Activated CD8-positive, alpha-beta T cell treated with anti-CD3 and anti-CD28 coated beads for 36 hours (primary cell): ENCODE measurements at regions not wholly inside any gene's neighbourhood (a gene's known extent, or its start where the extent isn't known, plus 50 kb on each side); places are given as distances from the start of the nearest gene placed in this dataset.

ENCODE experiments used
- ATAC-seq: fragments of 200-7000 bp; cut with Tn5 transposase; one replicate; pipeline ENCODE4 v1.10.0; 2021; ENCODE audit warnings: mild to moderate bottlenecking, moderate library complexity
- CTCF ChIA-PET: fragments of 350-600 bp; sonication (Branson Sonifier 250); formaldehyde crosslinking; loops from one replicate; lab custom pipeline; 2021; ENCODE audit warnings: antibody characterized with exemption; lab: Charles Lee
- POLR2A ChIA-PET: fragments of 350-600 bp; sonication (Branson Sonifier 250); formaldehyde crosslinking; loops from one replicate; lab custom pipeline; 2021; ENCODE audit warnings: antibody characterized with exemption; lab: Charles Lee
- DNase-seq: peaks from one replicate; pipeline ENCODE4 v3.0.0-alpha.2; 2020
- H3K27ac Mint-ChIP-seq: one replicate; pipeline ENCODE4 v1.8.0; 2021; ENCODE audit warnings: mild to moderate bottlenecking, mixed read lengths
- H3K27me3 Mint-ChIP-seq: one replicate; pipeline ENCODE4 v1.8.0; 2021; ENCODE audit warnings: mixed read lengths
- H3K36me3 Mint-ChIP-seq: one replicate; pipeline ENCODE4 v1.8.0; 2021; ENCODE audit warnings: low read depth, mixed read lengths
- H3K4me1 Mint-ChIP-seq: one replicate; pipeline ENCODE4 v1.8.0; 2021; ENCODE audit warnings: low read depth, mixed read lengths
- H3K4me3 Mint-ChIP-seq: one replicate; pipeline ENCODE4 v1.8.0; 2021; ENCODE audit warnings: mild to moderate bottlenecking, moderate library complexity, mixed read lengths
- H3K9me3 Mint-ChIP-seq: one replicate; pipeline ENCODE4 v1.8.0; 2021; ENCODE audit warnings: mixed read lengths
- CTCF ChIP-seq: fragments of 200-600 bp; IDR thresholded peaks from one replicate; pipeline ENCODE4 v1.8.0; 2022; ENCODE audit warnings: antibody characterized with exemption, mild to moderate bottlenecking
- intact Hi-C: fragments of 100-400 bp; cut with micrococcal nuclease; formaldehyde crosslinking; loops from one replicate; pipeline ENCODE4 v1.10.0; 2022

GRCh38 chr22:47540011-47540410, 777.6 kb downstream of the TBC1D22A start:
- intact Hi-C loops = no loop called here
- no peak for ATAC-seq
- ChIA-PET CTCF (no interaction called here), POLR2A (no interaction called here)
- no peak for TF ChIP-seq CTCF
- Mint-ChIP-seq H3K27ac (no peak overlapping the region), H3K36me3 (no peaks in the 10 kb centered on the region), H3K9me3 (peaks cover 3% of the 10 kb centered on the region), H3K27me3 (peaks cover 2% of the 10 kb centered on the region), H3K4me3 (no peak overlapping the region), H3K4me1 (no peaks in the 10 kb centered on the region)
- DNase-seq = no peak

- DNase-seq = no peak
- POLR2A ChIA-PET = no interaction called here
- Mint-ChIP-seq H3K9me3 (peaks cover 3% of the 10 kb centered on the region), H3K27ac (no peak overlapping the region), H3K27me3 (peaks cover 2% of the 10 kb centered on the region), H3K4me3 (no peak overlapping the region), H3K4me1 (no peaks in the 10 kb centered on the region), H3K36me3 (no peaks in the 10 kb centered on the region)
- TF ChIP-seq CTCF = no peak
- no peak for ATAC-seq
- CTCF ChIA-PET = no interaction called here
- intact Hi-C loops = no loop called here
Measured at GRCh38 chr22:47539374-47539773, 776.9 kb downstream of the TBC1D22A start.

- ATAC-seq (no peak), DNase-seq (no peak)
- no peaks in the 10 kb centered on the region for H3K36me3 Mint-ChIP-seq
- intact Hi-C loops = no loop called here
- peaks cover 3% of the 10 kb centered on the region for H3K9me3 Mint-ChIP-seq
- ChIA-PET POLR2A (no interaction called here), CTCF (no interaction called here)
- no peak overlapping the region for H3K4me3 Mint-ChIP-seq
- H3K27ac Mint-ChIP-seq = no peak overlapping the region
- H3K27me3 Mint-ChIP-seq = peaks cover 2% of the 10 kb centered on the region
- no peak for TF ChIP-seq CTCF
- no peaks in the 10 kb centered on the region for H3K4me1 Mint-ChIP-seq
Measured at GRCh38 chr22:47535681-47536080, 773.2 kb downstream of the TBC1D22A start.

GRCh38 chr22:47534804-47535410, 772.5 kb downstream of the TBC1D22A start:
- DNase-seq = no peak
- intact Hi-C loops = no loop called here
- peaks cover 3% of the 10 kb centered on the region for H3K9me3 Mint-ChIP-seq
- ChIA-PET CTCF (no interaction called here), POLR2A (no interaction called here)
- no peak overlapping the region for H3K27ac Mint-ChIP-seq
- TF ChIP-seq CTCF = no peak
- ATAC-seq = no peak
- H3K4me1 Mint-ChIP-seq = no peaks in the 10 kb centered on the region
- no peaks in the 10 kb centered on the region for H3K36me3 Mint-ChIP-seq
- H3K27me3 Mint-ChIP-seq = peaks cover 2% of the 10 kb centered on the region
- no peak overlapping the region for H3K4me3 Mint-ChIP-seq

- H3K27me3 Mint-ChIP-seq = peaks cover 2% of the 10 kb centered on the region
- ChIA-PET POLR2A (no interaction called here), CTCF (no interaction called here)
- no peaks in the 10 kb centered on the region for H3K36me3 Mint-ChIP-seq
- H3K9me3 Mint-ChIP-seq = peaks cover 3% of the 10 kb centered on the region
- intact Hi-C loops = no loop called here
- no peak for DNase-seq
- no peak overlapping the region for H3K27ac Mint-ChIP-seq
- H3K4me3 Mint-ChIP-seq = no peak overlapping the region
- ATAC-seq = no peak
- TF ChIP-seq CTCF = no peak
- no peaks in the 10 kb centered on the region for H3K4me1 Mint-ChIP-seq
Measured at GRCh38 chr22:47533961-47534803, 771.7 kb downstream of the TBC1D22A start.
